Karpas-422 (cell line): ENCODE measurements at regions not wholly inside any gene's neighbourhood (a gene's known extent, or its start where the extent isn't known, plus 50 kb on each side); places are given as distances from the start of the nearest gene placed in this dataset.
"Not testable (repeated sequence)": the region's sequence is repeated elsewhere in the genome, so short reads cannot be mapped to it uniquely, and the experiment has no call there.

Experiments
- DNase-seq: peaks from one replicate; pipeline ENCODE4 v3.0.0-alpha.2; 2015
- H2AFZ ChIP-seq: fragments of 200-600 bp; sonication (generic); 2 replicates; pipeline ENCODE4 v1.6.1; 2014; ENCODE audit warnings: antibody characterized with exemption, low read length, mixed read lengths
- H3K27ac ChIP-seq: fragments of 200-600 bp; sonication (generic); 2 replicates; pipeline ENCODE4 v1.5.1; 2014; ENCODE audit warnings: mild to moderate bottlenecking, low read length, moderate library complexity
- H3K27me3 ChIP-seq: fragments of 200-600 bp; sonication (generic); 2 replicates; pipeline ENCODE4 v1.6.1; 2014; ENCODE audit warnings: low read length, mixed read lengths
- H3K36me3 ChIP-seq: fragments of 200-600 bp; sonication (generic); 2 replicates; pipeline ENCODE4 v1.6.1; 2014; ENCODE audit warnings: low read length, mixed read lengths; ENCODE audit not compliant: insufficient read depth
- H3K4me1 ChIP-seq: fragments of 200-600 bp; sonication (generic); 2 replicates; pipeline ENCODE4 v1.6.1; 2014; ENCODE audit warnings: mild to moderate bottlenecking, low read length, mixed read lengths
- H3K4me2 ChIP-seq: fragments of 200-600 bp; sonication (generic); 2 replicates; pipeline ENCODE4 v1.6.1; 2014; ENCODE audit warnings: low read length, low read depth, mild to moderate bottlenecking; ENCODE audit not compliant: poor library complexity, severe bottlenecking
- H3K4me3 ChIP-seq: fragments of 200-600 bp; sonication (generic); 2 replicates; pipeline ENCODE4 v1.5.1; 2014; ENCODE audit warnings: mild to moderate bottlenecking, antibody characterized with exemption, low read length, mixed read lengths
- H3K79me2 ChIP-seq: fragments of 200-600 bp; sonication (generic); 2 replicates; pipeline ENCODE4 v1.6.1; 2014; ENCODE audit warnings: mild to moderate bottlenecking, low read length, mixed read lengths
- H3K9ac ChIP-seq: fragments of 200-600 bp; sonication (generic); 2 replicates; pipeline ENCODE4 v1.6.0; 2014; ENCODE audit warnings: low read length
- H3K9me2 ChIP-seq: fragments of 200-600 bp; sonication (generic), shearing (Covaris generic); replicated peaks from 2 replicates; pipeline ENCODE4 v1.6.0; 2014; ENCODE audit warnings: mild to moderate bottlenecking, low read length, moderate library complexity; ENCODE audit not compliant: insufficient read depth
- H3K9me3 ChIP-seq: fragments of 300-700, 200-600 bp; sonication (generic); 2 replicates; pipeline ENCODE4 v1.6.1; 2014; ENCODE audit warnings: low read length, mixed read lengths
- H4K20me1 ChIP-seq: fragments of 200-600 bp; sonication (generic); 2 replicates; pipeline ENCODE4 v1.6.1; 2014; ENCODE audit warnings: mild to moderate bottlenecking, antibody characterized with exemption, low read length, low read depth; ENCODE audit not compliant: insufficient read depth

DNA sequence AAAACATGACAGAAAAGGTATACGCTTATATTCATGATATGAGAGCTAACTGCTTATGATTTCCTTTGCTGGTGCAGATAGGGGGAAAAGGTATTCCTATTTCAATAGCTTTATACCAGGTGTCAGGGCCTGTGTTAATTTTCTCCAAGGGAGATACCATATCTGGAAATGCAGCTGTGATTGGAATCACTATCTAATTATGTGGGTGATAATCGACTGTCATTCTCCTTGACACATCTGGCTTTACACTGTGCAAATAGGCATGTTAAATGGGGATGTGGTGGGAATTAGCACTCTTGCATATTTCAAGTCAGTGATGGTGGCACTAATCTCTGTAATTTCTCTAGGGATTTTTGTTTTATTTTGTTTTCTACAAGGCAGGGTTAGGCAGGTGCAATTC is 611.1 kb downstream of the CDH9 start:
- no peak for DNase-seq
- Histone ChIP-seq H2AFZ (no peak overlapping the region), H3K4me3 (no peak overlapping the region), H3K9me2 (no peaks in the 10 kb centered on the region), H3K9ac (no peak overlapping the region), H3K4me1 (no peaks in the 10 kb centered on the region), H3K4me2 (no peak overlapping the region), H4K20me1 (no peaks in the 10 kb centered on the region), H3K36me3 (no peaks in the 10 kb centered on the region), H3K27me3 (no peaks in the 10 kb centered on the region), H3K9me3 (no peaks in the 10 kb centered on the region; the same call in 1 of the 2 replicates), H3K27ac (no peak overlapping the region), H3K79me2 (no peaks in the 10 kb centered on the region)

DNA sequence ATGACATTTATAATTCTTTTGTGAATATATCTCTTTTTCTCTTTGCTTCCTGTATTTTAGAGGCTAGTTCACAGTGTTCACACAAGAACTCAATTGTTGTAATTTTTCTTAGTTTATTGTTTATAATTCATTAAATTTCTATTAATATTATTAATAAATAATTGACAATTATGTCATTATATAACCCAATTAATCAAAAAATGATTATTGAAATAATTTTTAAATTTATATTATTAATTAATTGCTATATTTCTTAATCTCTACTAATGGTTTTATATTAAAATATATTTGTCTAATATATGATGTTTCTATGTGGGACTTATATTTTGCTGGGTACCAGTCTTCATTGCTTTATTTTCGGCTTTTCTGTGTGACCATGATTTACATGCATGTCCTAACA is 618.4 kb downstream of the CDH9 start:
- no peak overlapping the region for H3K9ac ChIP-seq

GRCh38 chr5:26416911-26417310 is 621.5 kb downstream of the CDH9 start:
- DNase-seq, result no peak
- Histone ChIP-seq H4K20me1 (no peaks in the 10 kb centered on the region), H3K4me2 (no peak overlapping the region), H3K9me2 (no peaks in the 10 kb centered on the region), H3K9ac (no peak overlapping the region), H3K79me2 (no peaks in the 10 kb centered on the region), H3K4me3 (no peak overlapping the region), H3K4me1 (no peaks in the 10 kb centered on the region), H3K27ac (no peak overlapping the region), H2AFZ (peak overlapping the region; percentile 67; the same call in 1 of the 2 replicates), H3K27me3 (no peaks in the 10 kb centered on the region), H3K9me3 (no peaks in the 10 kb centered on the region; the same call in 1 of the 2 replicates), H3K36me3 (no peaks in the 10 kb centered on the region)

More for the DNA sequence above, 618.4 kb downstream of the CDH9 start:
- Histone ChIP-seq H3K79me2 (no peaks in the 10 kb centered on the region), H3K27me3 (no peaks in the 10 kb centered on the region), H3K4me1 (no peaks in the 10 kb centered on the region), H4K20me1 (no peaks in the 10 kb centered on the region), H3K9me2 (no peaks in the 10 kb centered on the region), H3K36me3 (no peaks in the 10 kb centered on the region), H3K27ac (no peak overlapping the region), H3K9me3 (no peaks in the 10 kb centered on the region), H3K4me2 (no peak overlapping the region), H2AFZ (no peak overlapping the region), H3K4me3 (no peak overlapping the region)
- no peak for DNase-seq

DNA sequence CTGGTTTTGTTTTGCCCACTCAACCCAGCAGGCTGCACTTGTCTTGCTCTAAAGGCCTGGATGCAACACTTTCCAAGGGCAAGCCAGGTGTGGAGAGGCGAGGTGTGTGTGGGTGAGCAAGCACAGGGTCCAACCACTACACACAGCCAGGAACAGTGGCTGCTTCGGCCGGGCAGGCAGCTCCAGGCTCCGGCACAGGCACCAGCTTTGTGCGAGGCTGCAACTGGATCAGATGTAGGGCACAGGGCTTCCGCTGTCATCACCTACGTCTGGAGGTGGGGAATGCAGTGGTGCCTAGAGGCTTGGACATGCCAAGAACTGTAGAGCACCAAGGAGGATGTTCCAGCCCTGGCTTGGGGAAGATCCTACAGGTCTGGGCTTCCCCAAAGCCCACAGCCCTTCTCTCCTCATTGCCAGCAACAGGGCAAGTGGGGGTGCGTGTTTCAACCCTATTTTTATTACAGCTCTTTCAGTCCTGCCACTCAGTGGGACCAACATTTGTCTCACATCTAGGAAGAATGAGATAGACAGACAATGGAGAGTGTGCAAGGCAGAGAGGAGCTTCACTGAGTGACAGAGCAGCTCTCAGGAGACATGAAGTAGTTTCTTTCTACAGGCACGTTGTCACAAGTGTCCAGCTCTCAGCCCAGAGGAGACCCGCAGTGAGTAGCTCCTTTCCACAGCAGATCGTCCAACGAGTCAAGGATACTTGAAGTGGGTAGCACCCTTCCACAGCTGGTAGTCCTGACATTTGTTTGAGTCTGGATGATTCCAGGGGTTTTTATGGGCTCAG is 622.2 kb downstream of the CDH9 start:
- DNase-seq, result no peak
- H4K20me1 ChIP-seq, result no peaks in the 10 kb centered on the region
- no peaks in the 10 kb centered on the region for H3K4me1 ChIP-seq
- no peaks in the 10 kb centered on the region for H3K79me2 ChIP-seq
- H3K4me3 ChIP-seq, result no peak overlapping the region
- peak overlapping the region; percentile 77; the same call in 1 of the 2 replicates for H2AFZ ChIP-seq
- no peaks in the 10 kb centered on the region; the same call in 1 of the 2 replicates for H3K9me3 ChIP-seq
- no peaks in the 10 kb centered on the region for H3K36me3 ChIP-seq
- no peaks in the 10 kb centered on the region for H3K9me2 ChIP-seq
- no peak overlapping the region for H3K27ac ChIP-seq
- H3K9ac ChIP-seq, result no peak overlapping the region
- H3K4me2 ChIP-seq, result no peak overlapping the region
- H3K27me3 ChIP-seq, result no peaks in the 10 kb centered on the region

- Histone ChIP-seq H3K36me3 (no peaks in the 10 kb centered on the region; the same call in 1 of the 2 replicates), H3K9me3 (peaks cover 5% of the 10 kb centered on the region), H3K27me3 (no peaks in the 10 kb centered on the region), H3K4me3 (no peak overlapping the region), H3K79me2 (no peaks in the 10 kb centered on the region), H3K9ac (no peak overlapping the region), H3K4me1 (no peaks in the 10 kb centered on the region), H3K9me2 (no peaks in the 10 kb centered on the region), H4K20me1 (no peaks in the 10 kb centered on the region), H2AFZ (peak overlapping the region; percentile 48; the same call in 1 of the 2 replicates), H3K4me2 (no peak overlapping the region), H3K27ac (no peak overlapping the region)
- no peak for DNase-seq
These were observed 647.8 kb downstream of the CDH9 start for GRCh38 chr5:26390608-26391007.

DNA sequence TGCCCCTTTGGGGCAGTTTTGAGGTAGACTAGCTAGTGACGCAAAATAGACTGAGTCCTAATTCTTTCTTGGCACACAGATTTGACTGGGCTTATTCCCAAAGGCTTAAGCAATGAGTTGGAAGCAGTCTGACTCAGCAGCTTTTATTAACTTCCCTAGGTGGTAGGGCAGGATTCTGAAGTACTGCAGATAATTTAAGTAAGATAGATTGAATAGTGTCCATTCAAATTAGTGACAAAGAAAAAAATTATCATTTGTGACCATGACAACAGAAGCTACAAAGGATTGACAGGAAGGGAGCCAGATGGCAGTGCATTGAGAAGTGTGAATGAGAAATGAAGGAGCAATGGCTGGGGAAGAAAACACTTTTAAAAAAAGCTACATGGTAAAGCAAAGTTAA is 649.4 kb downstream of the CDH9 start:
- DNase-seq, result no peak
- H4K20me1 ChIP-seq, result no peaks in the 10 kb centered on the region
- no peaks in the 10 kb centered on the region for H3K4me1 ChIP-seq
- H3K79me2 ChIP-seq, result no peaks in the 10 kb centered on the region
- H2AFZ ChIP-seq, result peak overlapping the region; percentile 48; the same call in 1 of the 2 replicates
- H3K9me3 ChIP-seq, result no peaks in the 10 kb centered on the region; the same call in 1 of the 2 replicates
- H3K9ac ChIP-seq, result no peak overlapping the region
- H3K27me3 ChIP-seq, result no peaks in the 10 kb centered on the region
- H3K9me2 ChIP-seq, result no peaks in the 10 kb centered on the region
- no peaks in the 10 kb centered on the region for H3K36me3 ChIP-seq
- H3K4me3 ChIP-seq, result no peak overlapping the region
- H3K4me2 ChIP-seq, result no peak overlapping the region
- no peak overlapping the region for H3K27ac ChIP-seq

DNA sequence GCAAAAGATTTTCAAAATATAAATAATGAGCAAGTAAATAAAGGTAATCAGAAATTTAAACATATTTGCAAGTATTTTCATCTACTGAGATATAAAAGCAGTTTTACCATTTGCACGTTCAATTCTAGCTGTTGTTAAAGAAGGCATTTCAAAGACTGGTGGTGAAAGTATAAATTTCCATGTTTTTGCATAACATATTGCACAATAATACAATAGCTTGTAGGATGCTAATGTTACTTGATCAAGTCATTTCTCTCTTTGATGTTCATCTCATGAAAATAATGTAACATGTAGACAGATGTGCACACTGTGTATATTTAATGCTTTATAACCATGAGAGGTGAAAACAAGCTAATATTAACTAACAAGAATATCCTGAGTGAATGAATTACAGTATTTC is 651.9 kb downstream of the CDH9 start:
- Histone ChIP-seq H3K4me2 (no peak overlapping the region), H4K20me1 (no peaks in the 10 kb centered on the region), H3K4me1 (no peaks in the 10 kb centered on the region), H3K4me3 (no peak overlapping the region), H3K79me2 (no peaks in the 10 kb centered on the region), H3K27ac (no peak overlapping the region), H3K9me3 (no peaks in the 10 kb centered on the region; the same call in 1 of the 2 replicates), H3K27me3 (no peaks in the 10 kb centered on the region), H3K36me3 (no peaks in the 10 kb centered on the region), H3K9me2 (no peaks in the 10 kb centered on the region), H2AFZ (no peak overlapping the region), H3K9ac (no peak overlapping the region)
- DNase-seq, result no peak

DNA sequence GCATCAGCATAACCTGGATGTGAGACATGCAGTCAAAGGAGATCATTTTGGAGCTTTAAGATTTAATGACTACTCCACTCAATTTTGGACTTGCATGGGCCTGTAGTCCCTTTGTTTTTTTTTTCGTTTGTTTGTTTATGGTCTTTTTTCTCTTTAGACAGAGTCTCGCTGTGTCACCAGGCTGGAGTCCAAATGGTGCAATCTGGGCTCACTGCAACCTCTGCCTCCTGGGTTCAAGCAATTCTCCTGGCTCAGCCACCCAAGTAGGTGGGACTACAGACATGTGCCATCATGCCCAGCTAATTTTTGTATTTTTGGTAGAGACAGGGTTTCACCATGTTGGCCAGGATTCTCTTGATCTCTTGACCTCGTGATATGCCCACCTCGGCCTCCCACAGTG is 673.8 kb downstream of the CDH9 start:
- not testable (repeated sequence) for H3K36me3 ChIP-seq, H3K4me3 ChIP-seq, DNase-seq, H4K20me1 ChIP-seq, H3K9me2 ChIP-seq, H3K9ac ChIP-seq, H3K27ac ChIP-seq, H3K4me2 ChIP-seq, H2AFZ ChIP-seq, H3K4me1 ChIP-seq, H3K27me3 ChIP-seq, H3K79me2 ChIP-seq
- peaks cover 12% of the 10 kb centered on the region for H3K9me3 ChIP-seq
